ENCODE measurements at regions not wholly inside any gene's neighbourhood (a gene's known extent, or its start where the extent isn't known, plus 50 kb on each side); places are given as distances from the start of the nearest gene placed in this dataset.
"Not testable (repeated sequence)": the region's sequence is repeated elsewhere in the genome, so short reads cannot be mapped to it uniquely, and the experiment has no call there.

- no peak for DNase-seq
Observed at GRCh38 chr10:130914367-130914766, 397.2 kb downstream of the TCERG1L start.

GRCh38 chr10:130915065-130915464, 396.5 kb downstream of the TCERG1L start:
- DNase-seq: no peak

GRCh38 chr10:130921461-130921860, 390.1 kb downstream of the TCERG1L start:
- no peak for DNase-seq

- DNase-seq: no peak
Observed at GRCh38 chr10:130921911-130922440, 389.5 kb downstream of the TCERG1L start.

- DNase-seq: no peak
Observed at GRCh38 chr10:130923596-130923995, 387.9 kb downstream of the TCERG1L start.

GRCh38 chr10:130924138-130924819, 387.2 kb downstream of the TCERG1L start:
- peak; percentile 81 for DNase-seq

- DNase-seq: no peak
Observed at GRCh38 chr10:130926442-130926841, 385.1 kb downstream of the TCERG1L start.

- no peak for DNase-seq
Observed at GRCh38 chr10:130927157-130927556, 384.4 kb downstream of the TCERG1L start.

GRCh38 chr10:130928306-130928705, 383.2 kb downstream of the TCERG1L start:
- DNase-seq: no peak

- peak; percentile 17 for DNase-seq
Observed at GRCh38 chr10:130929422-130930325, 381.8 kb downstream of the TCERG1L start.

- DNase-seq: no peak
Observed at GRCh38 chr10:130930821-130931220, 380.7 kb downstream of the TCERG1L start.

- DNase-seq: no peak
Observed at GRCh38 chr10:130931256-130931655, 380.3 kb downstream of the TCERG1L start.

- DNase-seq: no peak
Observed at GRCh38 chr10:130932326-130933007, 379.1 kb downstream of the TCERG1L start.

GRCh38 chr10:130933008-130933390, 378.5 kb downstream of the TCERG1L start:
- no peak for DNase-seq

GRCh38 chr10:130934293-130935127, 377.0 kb downstream of the TCERG1L start:
- no peak for DNase-seq

- DNase-seq: no peak
Observed at GRCh38 chr10:130935128-130935439, 376.4 kb downstream of the TCERG1L start.

GRCh38 chr10:130935897-130936550, 375.5 kb downstream of the TCERG1L start:
- DNase-seq: no peak

GRCh38 chr10:130936851-130937250, 374.7 kb downstream of the TCERG1L start:
- DNase-seq: peak; percentile 15

GRCh38 chr10:130938051-130938450, 373.5 kb downstream of the TCERG1L start:
- no peak for DNase-seq

GRCh38 chr10:130938891-130939290, 372.6 kb downstream of the TCERG1L start:
- DNase-seq: not testable (repeated sequence)

- no peak for DNase-seq
Observed at GRCh38 chr10:130941886-130942285, 369.6 kb downstream of the TCERG1L start.
